ENCODE measurements at regions not wholly inside any gene's neighbourhood (a gene's known extent, or its start where the extent isn't known, plus 50 kb on each side); places are given as distances from the start of the nearest gene placed in this dataset.

DNA sequence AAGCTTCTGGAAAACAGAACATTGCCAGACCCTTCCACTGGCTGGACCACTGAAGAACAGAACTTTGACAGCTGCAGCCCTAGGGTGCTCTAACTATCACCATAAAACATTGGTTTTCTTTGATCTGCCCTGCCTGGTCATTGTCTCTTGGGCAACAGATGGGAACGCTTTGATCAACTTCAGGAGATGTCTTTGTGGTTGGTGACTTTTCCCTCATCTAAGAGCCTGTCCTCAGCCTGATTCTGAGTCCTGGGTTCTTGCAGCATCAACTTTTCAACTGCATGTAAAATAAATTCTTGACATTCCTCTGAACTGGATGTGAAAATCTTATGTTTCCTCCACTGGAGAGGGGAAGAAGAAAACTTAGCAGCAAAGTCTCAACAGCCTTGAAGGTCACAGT, 53.1 kb upstream of the ZNRF2 start:
- TF ChIP-seq EZH2 (IDR thresholded peaks at IDR 0.05; ENCODE audit: borderline replicate concordance) (no peak), EZH2phosphoT487 (IDR thresholded peaks at IDR 0.05; ENCODE audit: low read depth, severe bottlenecking, unreplicated experiment) (no peak)
- TF ChIP-seq, protein P1, sequence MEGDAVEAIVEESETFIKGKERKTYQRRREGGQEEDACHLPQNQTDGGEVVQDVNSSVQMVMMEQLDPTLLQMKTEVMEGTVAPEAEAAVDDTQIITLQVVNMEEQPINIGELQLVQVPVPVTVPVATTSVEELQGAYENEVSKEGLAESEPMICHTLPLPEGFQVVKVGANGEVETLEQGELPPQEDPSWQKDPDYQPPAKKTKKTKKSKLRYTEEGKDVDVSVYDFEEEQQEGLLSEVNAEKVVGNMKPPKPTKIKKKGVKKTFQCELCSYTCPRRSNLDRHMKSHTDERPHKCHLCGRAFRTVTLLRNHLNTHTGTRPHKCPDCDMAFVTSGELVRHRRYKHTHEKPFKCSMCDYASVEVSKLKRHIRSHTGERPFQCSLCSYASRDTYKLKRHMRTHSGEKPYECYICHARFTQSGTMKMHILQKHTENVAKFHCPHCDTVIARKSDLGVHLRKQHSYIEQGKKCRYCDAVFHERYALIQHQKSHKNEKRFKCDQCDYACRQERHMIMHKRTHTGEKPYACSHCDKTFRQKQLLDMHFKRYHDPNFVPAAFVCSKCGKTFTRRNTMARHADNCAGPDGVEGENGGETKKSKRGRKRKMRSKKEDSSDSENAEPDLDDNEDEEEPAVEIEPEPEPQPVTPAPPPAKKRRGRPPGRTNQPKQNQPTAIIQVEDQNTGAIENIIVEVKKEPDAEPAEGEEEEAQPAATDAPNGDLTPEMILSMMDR (IDR thresholded peaks at IDR 0.05; ENCODE audit: poor library complexity) = no peak

All from hepatocyte (in vitro differentiated cells).